H1 (cell line): ENCODE measurements at regions not wholly inside any gene's neighbourhood (a gene's known extent, or its start where the extent isn't known, plus 50 kb on each side); places are given as distances from the start of the nearest gene placed in this dataset.

ENCODE experiments used
- KDM1A ChIP-seq: fragments of 200-600, 300-600 bp; sonication (generic); IDR thresholded peaks from 2 replicates; pipeline ENCODE4 v1.7.1; 2016; ENCODE audit warnings: mild to moderate bottlenecking, low read length, borderline replicate concordance
- KDM4A ChIP-seq: IDR thresholded peaks from one replicate; pipeline ENCODE4 v1.7.1; 2012; ENCODE audit warnings: low read depth, mild to moderate bottlenecking, moderate library complexity, low read length, inconsistent platforms; ENCODE audit not compliant: severe bottlenecking
- SIX5 ChIP-seq: IDR thresholded peaks from 2 replicates; pipeline ENCODE4 v1.6.1; 2011; ENCODE audit warnings: mild to moderate bottlenecking, low read depth, low read length
- SRF ChIP-seq: IDR thresholded peaks from 2 replicates; pipeline ENCODE4 v1.6.1; 2011; ENCODE audit warnings: mild to moderate bottlenecking, low read depth, low read length, moderate library complexity
- TF ChIP-seq, protein P1 (sequence below): fragments of 300-600 bp; sonication (generic); IDR thresholded peaks from 2 replicates; pipeline ENCODE4 v1.7.1; 2012; ENCODE audit warnings: low read length, moderate library complexity, mild to moderate bottlenecking, inconsistent platforms; ENCODE audit not compliant: insufficient replicate concordance

DNA sequence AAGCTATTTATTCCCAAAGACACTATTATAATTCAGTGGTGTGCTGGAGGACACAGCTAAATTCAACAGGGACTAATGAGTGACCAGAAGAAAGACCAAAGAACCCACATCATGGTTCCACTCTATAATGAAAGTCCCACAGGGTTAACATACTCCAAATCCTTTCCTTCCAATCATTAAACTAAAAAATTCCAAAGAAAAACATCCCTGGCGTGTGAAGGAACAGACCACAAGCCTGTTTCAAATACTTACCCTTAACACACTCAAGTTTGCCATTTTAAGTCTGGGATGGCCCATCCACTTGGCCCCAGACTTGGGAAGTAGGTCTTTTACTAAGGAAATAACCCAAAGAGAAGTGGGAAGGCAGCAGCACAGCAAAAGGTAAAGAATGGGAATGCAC is 150.1 kb upstream of the CCDC150 start (continued):
- TF ChIP-seq, protein P1, sequence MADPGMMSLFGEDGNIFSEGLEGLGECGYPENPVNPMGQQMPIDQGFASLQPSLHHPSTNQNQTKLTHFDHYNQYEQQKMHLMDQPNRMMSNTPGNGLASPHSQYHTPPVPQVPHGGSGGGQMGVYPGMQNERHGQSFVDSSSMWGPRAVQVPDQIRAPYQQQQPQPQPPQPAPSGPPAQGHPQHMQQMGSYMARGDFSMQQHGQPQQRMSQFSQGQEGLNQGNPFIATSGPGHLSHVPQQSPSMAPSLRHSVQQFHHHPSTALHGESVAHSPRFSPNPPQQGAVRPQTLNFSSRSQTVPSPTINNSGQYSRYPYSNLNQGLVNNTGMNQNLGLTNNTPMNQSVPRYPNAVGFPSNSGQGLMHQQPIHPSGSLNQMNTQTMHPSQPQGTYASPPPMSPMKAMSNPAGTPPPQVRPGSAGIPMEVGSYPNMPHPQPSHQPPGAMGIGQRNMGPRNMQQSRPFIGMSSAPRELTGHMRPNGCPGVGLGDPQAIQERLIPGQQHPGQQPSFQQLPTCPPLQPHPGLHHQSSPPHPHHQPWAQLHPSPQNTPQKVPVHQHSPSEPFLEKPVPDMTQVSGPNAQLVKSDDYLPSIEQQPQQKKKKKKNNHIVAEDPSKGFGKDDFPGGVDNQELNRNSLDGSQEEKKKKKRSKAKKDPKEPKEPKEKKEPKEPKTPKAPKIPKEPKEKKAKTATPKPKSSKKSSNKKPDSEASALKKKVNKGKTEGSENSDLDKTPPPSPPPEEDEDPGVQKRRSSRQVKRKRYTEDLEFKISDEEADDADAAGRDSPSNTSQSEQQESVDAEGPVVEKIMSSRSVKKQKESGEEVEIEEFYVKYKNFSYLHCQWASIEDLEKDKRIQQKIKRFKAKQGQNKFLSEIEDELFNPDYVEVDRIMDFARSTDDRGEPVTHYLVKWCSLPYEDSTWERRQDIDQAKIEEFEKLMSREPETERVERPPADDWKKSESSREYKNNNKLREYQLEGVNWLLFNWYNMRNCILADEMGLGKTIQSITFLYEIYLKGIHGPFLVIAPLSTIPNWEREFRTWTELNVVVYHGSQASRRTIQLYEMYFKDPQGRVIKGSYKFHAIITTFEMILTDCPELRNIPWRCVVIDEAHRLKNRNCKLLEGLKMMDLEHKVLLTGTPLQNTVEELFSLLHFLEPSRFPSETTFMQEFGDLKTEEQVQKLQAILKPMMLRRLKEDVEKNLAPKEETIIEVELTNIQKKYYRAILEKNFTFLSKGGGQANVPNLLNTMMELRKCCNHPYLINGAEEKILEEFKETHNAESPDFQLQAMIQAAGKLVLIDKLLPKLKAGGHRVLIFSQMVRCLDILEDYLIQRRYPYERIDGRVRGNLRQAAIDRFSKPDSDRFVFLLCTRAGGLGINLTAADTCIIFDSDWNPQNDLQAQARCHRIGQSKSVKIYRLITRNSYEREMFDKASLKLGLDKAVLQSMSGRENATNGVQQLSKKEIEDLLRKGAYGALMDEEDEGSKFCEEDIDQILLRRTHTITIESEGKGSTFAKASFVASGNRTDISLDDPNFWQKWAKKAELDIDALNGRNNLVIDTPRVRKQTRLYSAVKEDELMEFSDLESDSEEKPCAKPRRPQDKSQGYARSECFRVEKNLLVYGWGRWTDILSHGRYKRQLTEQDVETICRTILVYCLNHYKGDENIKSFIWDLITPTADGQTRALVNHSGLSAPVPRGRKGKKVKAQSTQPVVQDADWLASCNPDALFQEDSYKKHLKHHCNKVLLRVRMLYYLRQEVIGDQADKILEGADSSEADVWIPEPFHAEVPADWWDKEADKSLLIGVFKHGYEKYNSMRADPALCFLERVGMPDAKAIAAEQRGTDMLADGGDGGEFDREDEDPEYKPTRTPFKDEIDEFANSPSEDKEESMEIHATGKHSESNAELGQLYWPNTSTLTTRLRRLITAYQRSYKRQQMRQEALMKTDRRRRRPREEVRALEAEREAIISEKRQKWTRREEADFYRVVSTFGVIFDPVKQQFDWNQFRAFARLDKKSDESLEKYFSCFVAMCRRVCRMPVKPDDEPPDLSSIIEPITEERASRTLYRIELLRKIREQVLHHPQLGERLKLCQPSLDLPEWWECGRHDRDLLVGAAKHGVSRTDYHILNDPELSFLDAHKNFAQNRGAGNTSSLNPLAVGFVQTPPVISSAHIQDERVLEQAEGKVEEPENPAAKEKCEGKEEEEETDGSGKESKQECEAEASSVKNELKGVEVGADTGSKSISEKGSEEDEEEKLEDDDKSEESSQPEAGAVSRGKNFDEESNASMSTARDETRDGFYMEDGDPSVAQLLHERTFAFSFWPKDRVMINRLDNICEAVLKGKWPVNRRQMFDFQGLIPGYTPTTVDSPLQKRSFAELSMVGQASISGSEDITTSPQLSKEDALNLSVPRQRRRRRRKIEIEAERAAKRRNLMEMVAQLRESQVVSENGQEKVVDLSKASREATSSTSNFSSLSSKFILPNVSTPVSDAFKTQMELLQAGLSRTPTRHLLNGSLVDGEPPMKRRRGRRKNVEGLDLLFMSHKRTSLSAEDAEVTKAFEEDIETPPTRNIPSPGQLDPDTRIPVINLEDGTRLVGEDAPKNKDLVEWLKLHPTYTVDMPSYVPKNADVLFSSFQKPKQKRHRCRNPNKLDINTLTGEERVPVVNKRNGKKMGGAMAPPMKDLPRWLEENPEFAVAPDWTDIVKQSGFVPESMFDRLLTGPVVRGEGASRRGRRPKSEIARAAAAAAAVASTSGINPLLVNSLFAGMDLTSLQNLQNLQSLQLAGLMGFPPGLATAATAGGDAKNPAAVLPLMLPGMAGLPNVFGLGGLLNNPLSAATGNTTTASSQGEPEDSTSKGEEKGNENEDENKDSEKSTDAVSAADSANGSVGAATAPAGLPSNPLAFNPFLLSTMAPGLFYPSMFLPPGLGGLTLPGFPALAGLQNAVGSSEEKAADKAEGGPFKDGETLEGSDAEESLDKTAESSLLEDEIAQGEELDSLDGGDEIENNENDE, result no peak
- no peak for TF ChIP-seq SIX5
- no peak for TF ChIP-seq KDM1A
- no peak for TF ChIP-seq SRF
- no peak for TF ChIP-seq KDM4A
